Mucosa of descending colon (tissue), 3 donors: ENCODE measurements at regions not wholly inside any gene's neighbourhood (a gene's known extent, or its start where the extent isn't known, plus 50 kb on each side); places are given as distances from the start of the nearest gene placed in this dataset.

Experiments used
- ATAC-seq: fragments of 200-7000 bp; cut with Tn5 transposase; one replicate; pipeline ENCODE4 v1.9.1; 2020; ENCODE audit warnings: mild to moderate bottlenecking, moderate library complexity
- DNase-seq, 3 donors: peaks; one replicate each; pipeline ENCODE4 v3.0.0-alpha.2; 2020
- H3K36me3 ChIP-seq: fragments of 200-600 bp; one replicate; pipeline ENCODE4 v1.8.0; 2021; ENCODE audit warnings: low read depth, mild to moderate bottlenecking
- H3K4me1 ChIP-seq: fragments of 200-600 bp; one replicate; pipeline ENCODE4 v1.8.0; 2021; ENCODE audit warnings: low read depth, mild to moderate bottlenecking
- H3K4me3 ChIP-seq: fragments of 200-600 bp; one replicate; pipeline ENCODE4 v1.8.0; 2021; ENCODE audit warnings: mild to moderate bottlenecking
- H3K9me3 ChIP-seq: fragments of 200-600 bp; one replicate; pipeline ENCODE4 v1.8.0; 2021; ENCODE audit warnings: mild to moderate bottlenecking
- intact Hi-C, 2 donors: fragments of 100-400 bp; cut with DNase I in 1 of 2; cut with micrococcal nuclease in 1 of 2; formaldehyde crosslinking; loops; one replicate each; pipeline versions ENCODE4 v1.11.0 to v1.11.1; 2022; cut with DNase I, micrococcal nuclease
- TF ChIP-seq, protein P1 (sequence below): fragments of 200-600 bp; IDR thresholded peaks from one replicate; pipeline ENCODE4 v1.8.0; 2022; ENCODE audit warnings: antibody characterized with exemption, mild to moderate bottlenecking
- donor health status: DM: no; HTN: no; CAD: no; lungs with moderate emphysema.
- donor health status: DM: no; HTN: no; CAD: no.
- donor health status: DM: no; HTN: yes; CAD: no.

DNA sequence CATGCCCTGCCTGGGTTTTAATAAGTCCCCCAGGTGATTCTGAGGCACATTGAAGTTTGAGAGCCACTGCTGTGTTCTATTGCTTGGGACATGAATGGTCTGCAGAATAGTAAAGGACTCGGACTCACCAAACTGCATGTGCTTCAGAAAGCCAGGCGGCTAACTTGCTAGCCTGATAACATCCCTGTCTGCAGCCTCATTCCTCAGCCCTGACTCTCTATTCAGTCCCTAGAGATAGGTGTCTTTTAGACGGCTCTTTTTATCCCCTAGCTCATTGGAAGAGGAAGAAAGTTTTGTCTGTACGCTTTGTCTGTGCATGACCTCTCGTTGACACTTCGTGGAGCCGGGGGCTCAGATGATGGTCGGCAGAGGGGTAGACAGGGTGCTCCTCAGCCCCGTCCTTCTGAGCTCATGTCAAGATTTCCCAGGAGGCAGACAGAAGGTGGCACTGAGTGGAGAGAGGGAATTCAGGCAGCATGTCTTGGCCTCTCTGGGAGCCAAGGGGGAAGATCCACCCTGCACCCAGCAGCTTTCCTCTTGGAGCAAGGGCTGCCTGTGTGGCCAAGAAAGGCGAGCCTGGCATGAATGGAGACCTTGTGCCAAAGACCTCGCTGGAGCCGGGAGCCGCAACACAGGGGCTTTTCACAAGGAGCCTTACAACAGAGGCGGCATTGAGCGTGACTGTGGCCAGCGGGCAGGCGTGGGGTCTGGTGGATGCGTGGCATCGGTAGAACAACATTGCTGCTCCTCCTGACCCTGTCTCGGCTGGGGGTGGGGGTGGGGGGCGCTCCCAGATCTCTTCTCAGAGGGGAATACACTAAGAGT, 51.1 kb upstream of the PODXL start:
- Histone ChIP-seq H3K9me3 (no peaks in the 10 kb centered on the region), H3K4me1 (no peaks in the 10 kb centered on the region), H3K4me3 (no peak overlapping the region), H3K36me3 (no peaks in the 10 kb centered on the region)
- ATAC-seq (no peak), DNase-seq (no peak)
- TF ChIP-seq, protein P1, sequence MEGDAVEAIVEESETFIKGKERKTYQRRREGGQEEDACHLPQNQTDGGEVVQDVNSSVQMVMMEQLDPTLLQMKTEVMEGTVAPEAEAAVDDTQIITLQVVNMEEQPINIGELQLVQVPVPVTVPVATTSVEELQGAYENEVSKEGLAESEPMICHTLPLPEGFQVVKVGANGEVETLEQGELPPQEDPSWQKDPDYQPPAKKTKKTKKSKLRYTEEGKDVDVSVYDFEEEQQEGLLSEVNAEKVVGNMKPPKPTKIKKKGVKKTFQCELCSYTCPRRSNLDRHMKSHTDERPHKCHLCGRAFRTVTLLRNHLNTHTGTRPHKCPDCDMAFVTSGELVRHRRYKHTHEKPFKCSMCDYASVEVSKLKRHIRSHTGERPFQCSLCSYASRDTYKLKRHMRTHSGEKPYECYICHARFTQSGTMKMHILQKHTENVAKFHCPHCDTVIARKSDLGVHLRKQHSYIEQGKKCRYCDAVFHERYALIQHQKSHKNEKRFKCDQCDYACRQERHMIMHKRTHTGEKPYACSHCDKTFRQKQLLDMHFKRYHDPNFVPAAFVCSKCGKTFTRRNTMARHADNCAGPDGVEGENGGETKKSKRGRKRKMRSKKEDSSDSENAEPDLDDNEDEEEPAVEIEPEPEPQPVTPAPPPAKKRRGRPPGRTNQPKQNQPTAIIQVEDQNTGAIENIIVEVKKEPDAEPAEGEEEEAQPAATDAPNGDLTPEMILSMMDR, result no peak
- intact Hi-C loops, result no loop called here

DNA sequence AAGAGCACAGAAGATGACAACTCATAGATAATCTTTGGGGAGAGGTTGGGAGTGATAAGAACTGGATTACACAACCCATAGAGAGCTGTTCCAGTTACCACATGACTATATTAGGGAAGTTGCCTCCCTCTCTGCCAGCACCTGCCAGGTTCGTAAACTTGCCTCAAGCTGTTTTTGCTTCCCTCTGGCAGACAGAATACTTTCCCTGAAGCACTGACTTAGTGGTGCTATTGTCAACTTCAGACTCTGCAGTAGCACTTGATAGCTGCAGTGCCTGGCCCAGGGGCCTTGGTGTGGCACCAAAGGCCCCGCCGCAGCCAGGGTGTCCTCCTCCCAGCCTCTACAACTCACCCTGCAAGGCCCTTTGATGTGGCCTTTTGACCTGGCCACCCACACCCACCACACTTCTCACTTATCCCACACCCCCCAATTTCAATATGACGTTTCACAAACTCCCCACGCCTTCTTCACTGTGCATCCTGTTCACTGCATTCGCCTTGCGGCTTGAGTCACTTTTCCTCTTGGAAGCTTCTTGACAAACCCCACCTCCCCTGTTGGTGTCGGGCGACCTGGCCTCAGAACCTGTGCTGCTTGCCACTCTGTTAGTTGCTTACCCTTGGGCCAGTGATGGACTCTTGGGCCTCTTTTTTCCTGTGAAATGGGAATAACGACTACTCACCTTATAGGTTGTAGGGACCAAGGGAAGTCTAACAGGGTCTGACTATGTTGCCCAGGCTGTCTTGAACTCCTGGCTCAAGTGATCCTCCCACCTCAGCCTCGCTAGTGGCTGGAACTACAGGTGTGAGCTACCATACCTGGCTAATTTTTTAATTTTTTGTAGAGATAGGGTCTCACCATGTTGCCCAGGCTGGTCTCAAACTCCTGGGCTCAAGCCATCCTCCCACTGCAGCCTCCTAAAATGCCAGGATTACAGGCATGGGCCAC, 50.2 kb upstream of the PODXL start:
- ATAC-seq, result no peak
- Histone ChIP-seq H3K4me1 (no peaks in the 10 kb centered on the region), H3K36me3 (no peaks in the 10 kb centered on the region), H3K9me3 (no peaks in the 10 kb centered on the region), H3K4me3 (no peak overlapping the region)
- TF ChIP-seq, protein P1, result no peak
- intact Hi-C loops, result no loop called here
- no peak for DNase-seq
